ENCODE measurements at regions not wholly inside any gene's neighbourhood (a gene's known extent, or its start where the extent isn't known, plus 50 kb on each side); places are given as distances from the start of the nearest gene placed in this dataset.

DNA sequence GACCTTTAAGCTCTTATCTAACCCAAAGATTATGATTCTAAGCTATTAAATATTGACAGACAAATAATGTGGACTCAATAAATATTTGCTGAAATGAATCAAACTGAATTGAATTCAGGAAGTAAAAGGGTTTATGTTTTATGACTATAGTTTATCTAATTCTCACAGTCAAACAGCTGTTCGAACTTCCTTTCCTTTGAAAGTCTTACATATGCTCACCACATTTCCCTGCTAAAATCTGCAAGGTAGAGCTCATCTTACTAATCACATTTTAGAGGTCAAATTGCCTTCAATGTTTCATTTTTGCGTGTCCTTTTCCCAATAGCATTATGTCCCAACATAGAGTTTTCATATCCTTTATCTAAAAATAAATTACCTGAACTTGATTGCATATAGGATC, 154.9 kb upstream of the PPP1R3A start:
- Histone ChIP-seq H3K9me3 (ENCODE audit: control insufficient read depth in 1 of 2, insufficient read depth in 1 of 2, low read depth in 1 of 2, low read length in 2 of 2) (no peaks in the 10 kb centered on the region), H2AFZ (ENCODE audit: low read depth, low read length, poor library complexity, severe bottlenecking) (no peak overlapping the region), H3K36me3 (ENCODE audit: control insufficient read depth in 1 of 2, insufficient read depth in 2 of 2, low read length in 2 of 2) (no peaks in the 10 kb centered on the region), H3K27me3 (ENCODE audit: insufficient read depth, low read length) (no peaks in the 10 kb centered on the region), H3K79me2 (ENCODE audit: insufficient read depth, low read length) (no peaks in the 10 kb centered on the region), H3K9ac (ENCODE audit: low read length) (no peak overlapping the region), H3K4me3 (replicated peaks in 1 of 2; ENCODE audit: low read depth in 1 of 2, low read length in 2 of 2) (no peak overlapping the region), H3K27ac (ENCODE audit: low read depth, low read length) (no peak overlapping the region), H3K4me2 (ENCODE audit: low read length) (no peak overlapping the region), H3K9me2 (ENCODE audit: insufficient read depth) (no peaks in the 10 kb centered on the region), H4K20me1 (ENCODE audit: insufficient read depth) (no peaks in the 10 kb centered on the region), H3K4me1 (ENCODE audit: control insufficient read depth in 1 of 2, insufficient read depth in 2 of 2, low read length in 2 of 2) (no peaks in the 10 kb centered on the region)
- intact Hi-C loops (cut with micrococcal nuclease): no loop called here
- DNase-seq (ENCODE audit: low read depth, low spot score) (no peak), ATAC-seq (no peak)
- CTCF ChIA-PET: no interaction called here
- POLR2A ChIA-PET: no interaction called here
- RAD21 ChIA-PET (ENCODE audit: low non-redundant PET in 1 of 2, low total read pairs in 2 of 2, uncharacterized antibody in 2 of 2, unreplicated experiment in 2 of 2): no interaction called here
- TF ChIP-seq POLR2AphosphoS5 (IDR thresholded peaks at IDR 0.05; ENCODE audit: low read depth, low read length): no peak
- no peak for TF ChIP-seq SIN3A (IDR thresholded peaks at IDR 0.05; ENCODE audit: low read depth)
- no peak for TF ChIP-seq FOSL1 (IDR thresholded peaks at IDR 0.05; ENCODE audit: low read depth)
- no peak for TF ChIP-seq ZNF274 (IDR thresholded peaks at IDR 0.05; ENCODE audit: low read depth, low read length)
- TF ChIP-seq, protein P1, sequence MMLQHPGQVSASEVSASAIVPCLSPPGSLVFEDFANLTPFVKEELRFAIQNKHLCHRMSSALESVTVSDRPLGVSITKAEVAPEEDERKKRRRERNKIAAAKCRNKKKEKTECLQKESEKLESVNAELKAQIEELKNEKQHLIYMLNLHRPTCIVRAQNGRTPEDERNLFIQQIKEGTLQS (IDR thresholded peaks at IDR 0.05): no peak
- no peak for TF ChIP-seq SRF (IDR thresholded peaks at IDR 0.05; ENCODE audit: low read depth)
- TF ChIP-seq CTCF (IDR thresholded peaks at IDR 0.05 in 2 of 3, conservative IDR thresholded peaks at IDR 0.05 in 1 of 3; ENCODE audit: borderline replicate concordance in 1 of 3, insufficient read depth in 1 of 3, low read depth in 2 of 3, low read length in 2 of 3): no peak
- no peak for TF ChIP-seq EZH2 (IDR thresholded peaks at IDR 0.05)
- no peak for TF ChIP-seq EZH2phosphoT487 (IDR thresholded peaks at IDR 0.05; ENCODE audit: borderline replicate concordance)
- no peak for TF ChIP-seq POLR2A (IDR thresholded peaks at IDR 0.05; ENCODE audit: borderline replicate concordance, extremely low read depth, insufficient read depth, insufficient read length)
- TF ChIP-seq RAD21 (IDR thresholded peaks at IDR 0.05; ENCODE audit: low read depth): no peak
- no TSS peak for BruUV-seq (replicated peaks)

Data from HCT116 (cell line).